ENCODE measurements at regions not wholly inside any gene's neighbourhood (a gene's known extent, or its start where the extent isn't known, plus 50 kb on each side); places are given as distances from the start of the nearest gene placed in this dataset.
"Not testable (repeated sequence)": the region's sequence is repeated elsewhere in the genome, so short reads cannot be mapped to it uniquely, and the experiment has no call there.

GRCh38 chr2:234714711-234715110, 217.8 kb upstream of the ARL4C start:
- no peak for ATAC-seq (ENCODE audit: poor library complexity)
- no peak for DNase-seq
- intact Hi-C loops (cut with DNase I), result no loop called here

- intact Hi-C loops (cut with DNase I), result no loop called here
- ATAC-seq (ENCODE audit: poor library complexity) (no peak), DNase-seq (no peak)
These were observed 215.6 kb upstream of the ARL4C start for GRCh38 chr2:234712421-234712935.

GRCh38 chr2:234711308-234711707, 214.4 kb upstream of the ARL4C start:
- intact Hi-C loops (cut with DNase I), result no loop called here
- ATAC-seq (ENCODE audit: poor library complexity), result no peak
- DNase-seq, result no peak

- intact Hi-C loops (cut with DNase I), result no loop called here
- ATAC-seq (ENCODE audit: poor library complexity) (no peak), DNase-seq (no peak)
These were observed 213.7 kb upstream of the ARL4C start for GRCh38 chr2:234710587-234710986.

DNA sequence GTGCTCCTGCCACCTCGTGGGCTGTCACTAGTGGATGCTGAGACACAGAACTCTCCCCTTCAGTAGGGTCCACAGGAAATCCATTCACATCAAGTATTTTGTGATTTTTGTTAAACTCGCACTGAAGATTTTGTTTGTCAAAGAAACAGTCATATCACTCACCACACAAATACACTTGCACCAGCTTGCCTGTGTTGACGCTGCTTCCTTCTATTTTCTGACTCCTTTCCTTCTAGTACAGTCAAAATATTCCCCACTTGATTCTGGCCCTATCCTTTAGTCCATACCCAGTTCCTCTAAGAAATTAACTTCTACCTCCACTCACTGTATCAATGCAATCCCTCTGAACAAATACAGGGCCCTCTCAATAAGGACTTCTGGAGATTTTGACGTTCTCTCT, 213.2 kb upstream of the ARL4C start:
- DNase-seq (no peak), ATAC-seq (ENCODE audit: poor library complexity) (no peak)
- intact Hi-C loops (cut with DNase I), result no loop called here

- DNase-seq (no peak), ATAC-seq (ENCODE audit: poor library complexity) (no peak)
- intact Hi-C loops (cut with DNase I), result no loop called here
These were observed 211.8 kb upstream of the ARL4C start for GRCh38 chr2:234708717-234709116.

- DNase-seq (no peak), ATAC-seq (ENCODE audit: poor library complexity) (no peak)
- intact Hi-C loops (cut with DNase I), result no loop called here
These were observed 211.3 kb upstream of the ARL4C start for GRCh38 chr2:234708091-234708683.

DNA sequence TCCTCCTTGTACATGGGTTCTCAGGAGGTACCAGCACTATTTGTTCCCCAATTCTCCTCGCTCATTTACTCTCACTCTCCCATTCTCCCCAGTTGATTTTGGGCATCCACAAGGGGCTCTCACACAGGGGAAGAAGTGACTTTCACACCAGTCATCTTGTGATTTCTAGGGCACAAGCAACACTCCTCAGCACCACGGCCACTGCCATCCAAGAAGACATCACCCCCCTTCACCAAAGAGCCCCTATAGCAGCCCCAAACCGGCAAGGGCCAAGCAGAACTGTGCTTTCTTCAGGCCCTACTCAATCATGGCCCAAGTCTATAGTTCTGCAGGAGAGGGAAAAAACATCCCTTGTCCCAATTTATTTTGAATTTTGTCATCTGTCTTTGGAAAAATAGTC, 209.2 kb upstream of the ARL4C start:
- no peak for ATAC-seq (ENCODE audit: poor library complexity)
- no peak for DNase-seq
- intact Hi-C loops (cut with DNase I), result no loop called here

- ATAC-seq (ENCODE audit: poor library complexity), result no peak
- intact Hi-C loops (cut with DNase I), result no loop called here
These were observed 208.2 kb upstream of the ARL4C start for GRCh38 chr2:234705108-234705507.

GRCh38 chr2:234703258-234703657, 206.4 kb upstream of the ARL4C start:
- intact Hi-C loops (cut with DNase I), result no loop called here
- ATAC-seq (ENCODE audit: poor library complexity) (no peak), DNase-seq (no peak)

More at GRCh38 chr2:234705108-234705507, 208.2 kb upstream of the ARL4C start:
- DNase-seq, result no peak

- ATAC-seq (ENCODE audit: poor library complexity) (no peak), DNase-seq (no peak)
- intact Hi-C loops (cut with DNase I), result no loop called here
These were observed 205.9 kb upstream of the ARL4C start for GRCh38 chr2:234702731-234703225.

DNA sequence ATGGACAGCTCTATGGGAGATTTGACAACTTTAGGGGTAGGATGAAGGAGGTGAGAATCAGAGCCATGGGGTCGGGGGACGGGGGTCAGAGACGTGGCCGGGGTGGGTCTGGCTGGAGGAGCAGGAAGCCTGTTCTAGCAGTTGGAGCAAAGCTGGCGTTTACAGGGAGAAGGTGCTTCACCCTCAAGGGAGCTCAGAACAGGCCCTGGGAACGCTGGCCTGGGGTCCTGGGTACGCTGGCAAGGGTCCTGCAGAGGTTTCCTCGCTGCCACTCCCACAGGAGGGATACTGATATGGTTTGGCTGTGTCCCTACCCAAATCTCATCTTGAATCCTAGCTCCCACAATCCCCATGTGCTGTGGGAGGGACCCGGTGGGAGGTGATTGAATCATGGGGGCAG, 205.0 kb upstream of the ARL4C start:
- ATAC-seq (ENCODE audit: poor library complexity), result no peak
- intact Hi-C loops (cut with DNase I), result no loop called here
- no peak for DNase-seq

DNA sequence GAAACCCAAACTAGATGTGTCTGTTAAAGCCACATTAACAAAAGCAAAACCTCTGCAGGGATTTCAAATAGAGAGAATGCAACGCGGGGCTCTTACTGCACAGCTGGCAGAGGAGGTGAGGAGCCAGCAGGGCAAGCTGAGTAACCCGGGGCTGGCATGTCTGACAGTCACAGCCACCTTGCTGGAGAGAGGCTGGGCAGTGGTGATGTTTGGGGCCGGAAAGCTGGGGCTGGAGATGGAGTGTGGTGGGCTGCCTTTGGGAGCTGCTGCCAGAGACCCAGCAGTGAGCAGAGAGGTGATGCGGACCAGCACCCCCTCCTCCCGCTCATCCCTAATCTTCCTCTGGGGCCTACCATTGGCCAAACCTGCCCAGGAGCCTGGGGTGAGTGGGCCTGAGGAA, 204.5 kb upstream of the ARL4C start:
- intact Hi-C loops (cut with DNase I), result no loop called here
- no peak for DNase-seq
- ATAC-seq (ENCODE audit: poor library complexity), result no peak

GRCh38 chr2:234699456-234699855, 202.6 kb upstream of the ARL4C start:
- DNase-seq (no peak), ATAC-seq (ENCODE audit: poor library complexity) (no peak)
- intact Hi-C loops (cut with DNase I), result no loop called here

- ATAC-seq (ENCODE audit: poor library complexity); DNase-seq; intact Hi-C loops (cut with DNase I): not testable (repeated sequence)
These were observed 200.5 kb upstream of the ARL4C start for GRCh38 chr2:234697300-234697876.

- no peak for ATAC-seq (ENCODE audit: poor library complexity)
- intact Hi-C loops (cut with DNase I), result no loop called here
- no peak for DNase-seq
These were observed 199.1 kb upstream of the ARL4C start for GRCh38 chr2:234695981-234696380.

DNA sequence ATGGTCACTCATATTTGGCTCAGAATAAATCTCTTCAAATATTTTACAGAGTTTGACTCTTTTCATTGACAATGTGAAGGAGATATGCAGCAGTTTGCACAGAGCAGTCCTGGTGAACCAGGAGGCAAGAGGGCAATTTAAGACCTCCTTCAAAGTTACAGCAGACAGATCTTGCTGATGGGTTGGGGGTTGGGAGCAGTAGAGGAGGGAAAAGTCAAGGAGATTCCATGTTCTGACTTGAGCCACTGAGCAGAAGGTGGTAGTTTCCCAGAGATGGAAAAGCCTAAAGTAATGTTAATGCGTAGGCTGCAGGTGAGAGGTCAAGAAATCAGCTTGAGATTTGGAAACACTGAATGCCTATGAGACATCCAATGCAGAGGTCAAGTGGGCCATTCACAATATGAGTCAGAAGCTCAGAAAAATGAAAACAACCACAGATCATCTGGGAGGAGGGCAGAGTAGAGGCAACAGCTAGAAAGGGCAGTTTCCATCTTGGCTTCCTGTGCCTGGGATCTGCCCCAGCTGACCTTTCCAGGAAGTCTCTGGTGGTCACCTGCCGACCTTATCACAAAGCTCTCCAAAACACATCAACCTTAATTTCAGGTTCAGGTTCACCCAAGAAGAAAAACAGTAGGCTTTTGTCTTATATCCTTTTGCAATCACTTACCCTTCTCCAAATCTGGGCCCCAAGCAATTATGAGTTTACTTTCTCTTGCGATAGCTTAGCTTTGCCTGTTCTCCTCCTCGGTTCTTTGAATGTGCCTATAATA, 197.5 kb upstream of the ARL4C start:
- intact Hi-C loops (cut with DNase I), result no loop called here
- ATAC-seq (ENCODE audit: poor library complexity), result no peak
- no peak for DNase-seq

- intact Hi-C loops (cut with DNase I); ATAC-seq (ENCODE audit: poor library complexity); DNase-seq: not testable (repeated sequence)
These were observed 196.9 kb upstream of the ARL4C start for GRCh38 chr2:234693681-234694190.

GRCh38 chr2:234693191-234693590, 196.3 kb upstream of the ARL4C start:
- intact Hi-C loops (cut with DNase I); ATAC-seq (ENCODE audit: poor library complexity); DNase-seq: not testable (repeated sequence)
